ENCODE measurements at regions not wholly inside any gene's neighbourhood (a gene's known extent, or its start where the extent isn't known, plus 50 kb on each side); places are given as distances from the start of the nearest gene placed in this dataset.

DNA sequence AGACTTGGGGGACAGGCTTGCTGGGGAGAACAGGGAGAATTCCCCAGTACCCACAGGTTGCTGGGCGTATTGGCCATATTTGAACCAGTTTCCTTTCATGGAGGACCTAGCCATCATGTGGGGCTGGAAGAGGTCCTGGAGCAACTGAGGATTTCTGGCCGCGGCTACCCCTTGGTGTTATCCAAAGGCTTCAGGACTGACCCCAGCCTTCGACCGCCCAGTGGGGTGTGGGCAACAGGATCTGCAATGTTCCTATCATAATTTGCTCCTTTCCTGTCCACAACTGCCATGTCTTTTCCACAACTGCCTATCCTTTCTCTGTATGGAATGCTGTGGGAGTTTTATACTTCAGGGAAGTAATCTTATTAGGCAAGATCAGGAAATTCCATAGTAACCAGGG is 1053.6 kb upstream of the SLC39A10 start:
- TF ChIP-seq, protein P1, sequence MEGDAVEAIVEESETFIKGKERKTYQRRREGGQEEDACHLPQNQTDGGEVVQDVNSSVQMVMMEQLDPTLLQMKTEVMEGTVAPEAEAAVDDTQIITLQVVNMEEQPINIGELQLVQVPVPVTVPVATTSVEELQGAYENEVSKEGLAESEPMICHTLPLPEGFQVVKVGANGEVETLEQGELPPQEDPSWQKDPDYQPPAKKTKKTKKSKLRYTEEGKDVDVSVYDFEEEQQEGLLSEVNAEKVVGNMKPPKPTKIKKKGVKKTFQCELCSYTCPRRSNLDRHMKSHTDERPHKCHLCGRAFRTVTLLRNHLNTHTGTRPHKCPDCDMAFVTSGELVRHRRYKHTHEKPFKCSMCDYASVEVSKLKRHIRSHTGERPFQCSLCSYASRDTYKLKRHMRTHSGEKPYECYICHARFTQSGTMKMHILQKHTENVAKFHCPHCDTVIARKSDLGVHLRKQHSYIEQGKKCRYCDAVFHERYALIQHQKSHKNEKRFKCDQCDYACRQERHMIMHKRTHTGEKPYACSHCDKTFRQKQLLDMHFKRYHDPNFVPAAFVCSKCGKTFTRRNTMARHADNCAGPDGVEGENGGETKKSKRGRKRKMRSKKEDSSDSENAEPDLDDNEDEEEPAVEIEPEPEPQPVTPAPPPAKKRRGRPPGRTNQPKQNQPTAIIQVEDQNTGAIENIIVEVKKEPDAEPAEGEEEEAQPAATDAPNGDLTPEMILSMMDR (IDR thresholded peaks at IDR 0.05), result no peak
- TF ChIP-seq EP300 (IDR thresholded peaks at IDR 0.05), result no peak
- TF ChIP-seq POLR2AphosphoS5 (IDR thresholded peaks at IDR 0.05), result no peak

Data from sigmoid colon (tissue), 4 donors.